ENCODE measurements at regions not wholly inside any gene's neighbourhood (a gene's known extent, or its start where the extent isn't known, plus 50 kb on each side); places are given as distances from the start of the nearest gene placed in this dataset.

GRCh38 chr10:78292982-78293865, 259.6 kb downstream of the RPS24 start:
- Histone ChIP-seq H3K9me2 (ENCODE audit: insufficient read depth) (no peaks in the 10 kb centered on the region), H3K4me2 (ENCODE audit: low read length) (no peak overlapping the region), H3K27me3 (ENCODE audit: insufficient read depth, low read length) (no peaks in the 10 kb centered on the region; the same call in 1 of the 2 replicates), H3K36me3 (ENCODE audit: control insufficient read depth in 1 of 2, insufficient read depth in 2 of 2, low read length in 2 of 2) (no peaks in the 10 kb centered on the region), H3K9ac (ENCODE audit: low read length) (no peak overlapping the region), H4K20me1 (ENCODE audit: insufficient read depth) (no peaks in the 10 kb centered on the region), H2AFZ (ENCODE audit: low read depth, low read length, poor library complexity, severe bottlenecking) (no peak overlapping the region), H3K27ac (ENCODE audit: low read depth, low read length) (no peak overlapping the region), H3K9me3 (ENCODE audit: control insufficient read depth in 1 of 2, insufficient read depth in 1 of 2, low read depth in 1 of 2, low read length in 2 of 2) (no peaks in the 10 kb centered on the region), H3K4me1 (ENCODE audit: control insufficient read depth in 1 of 2, insufficient read depth in 2 of 2, low read length in 2 of 2) (peaks cover 0 to 4% of the 10 kb centered on the region in 2 experiments; a peak in 1 of 4 replicates), H3K4me3 (replicated peaks in 1 of 2; ENCODE audit: low read depth in 1 of 2, low read length in 2 of 2) (no peak overlapping the region), H3K79me2 (ENCODE audit: insufficient read depth, low read length) (no peaks in the 10 kb centered on the region)
- DNase-seq (ENCODE audit: low read depth, low spot score), result no peak
- no peak for ATAC-seq
- ChIA-PET CTCF (no interaction called here), POLR2A (no interaction called here), RAD21 (ENCODE audit: low non-redundant PET in 1 of 2, low total read pairs in 2 of 2, uncharacterized antibody in 2 of 2, unreplicated experiment in 2 of 2) (interaction anchor here in 1 of 2 experiments (1.3 kb wide), 1 partner anchor 9 kb away, joined by 3 read pairs; no protein-coding TSS in a partner anchor)
- no peak for TF ChIP-seq YY1 (IDR thresholded peaks at IDR 0.05; ENCODE audit: extremely low read depth, insufficient replicate concordance, low read depth, low read length)
- no peak for TF ChIP-seq CBX3 (IDR thresholded peaks at IDR 0.05; ENCODE audit: low read depth)
- TF ChIP-seq SRF (IDR thresholded peaks at IDR 0.05; ENCODE audit: low read depth), result no peak
- no peak for TF ChIP-seq ATF3 (IDR thresholded peaks at IDR 0.05)
- no peak for TF ChIP-seq ZFX (IDR thresholded peaks at IDR 0.05)
- no peak for TF ChIP-seq EZH2 (IDR thresholded peaks at IDR 0.05)
- no peak for TF ChIP-seq TCF7L2 (IDR thresholded peaks at IDR 0.05; ENCODE audit: borderline replicate concordance, extremely low read depth, insufficient read depth, insufficient read length)
- TF ChIP-seq MAX (IDR thresholded peaks at IDR 0.05), result no peak
- TF ChIP-seq FOSL1 (IDR thresholded peaks at IDR 0.05; ENCODE audit: low read depth), result no peak
- no peak for TF ChIP-seq JUND (IDR thresholded peaks at IDR 0.05)
- no peak for TF ChIP-seq RAD21 (IDR thresholded peaks at IDR 0.05; ENCODE audit: low read depth)
- no peak for TF ChIP-seq REST (IDR thresholded peaks at IDR 0.05; ENCODE audit: low read depth)
- TF ChIP-seq SP1 (IDR thresholded peaks at IDR 0.05; ENCODE audit: low read depth), result no peak
- TF ChIP-seq POLR2A (IDR thresholded peaks at IDR 0.05; ENCODE audit: borderline replicate concordance, extremely low read depth, insufficient read depth, insufficient read length), result no peak
- TF ChIP-seq ELF1 (IDR thresholded peaks at IDR 0.05; ENCODE audit: borderline replicate concordance, low read depth), result no peak
- TF ChIP-seq POLR2AphosphoS5 (IDR thresholded peaks at IDR 0.05; ENCODE audit: low read depth, low read length), result no peak
- TF ChIP-seq EGR1 (IDR thresholded peaks at IDR 0.05; ENCODE audit: low read depth), result no peak
- no peak for TF ChIP-seq EZH2phosphoT487 (IDR thresholded peaks at IDR 0.05; ENCODE audit: borderline replicate concordance)
- no peak for TF ChIP-seq CEBPB (IDR thresholded peaks at IDR 0.05; ENCODE audit: low read depth)
- no peak for TF ChIP-seq SIN3A (IDR thresholded peaks at IDR 0.05; ENCODE audit: low read depth)
- no TSS peak for BruUV-seq (replicated peaks)
- intact Hi-C loops (cut with micrococcal nuclease), result no loop called here

All from HCT116 (cell line).